HEK293 (cell line): ENCODE measurements at regions not wholly inside any gene's neighbourhood (a gene's known extent, or its start where the extent isn't known, plus 50 kb on each side); places are given as distances from the start of the nearest gene placed in this dataset.
A peak's percentile ranks its signal among the peaks of the same experiment; 100 is the strongest.

Experiments used
- CTCF ChIA-PET: fragments of 350-600 bp; formaldehyde crosslinking; extraction: SDS; loops from one replicate; lab custom pipeline; 2021; ENCODE audit warnings: antibody characterized with exemption; lab: Yijun Ruan, JAX
- POLR2A ChIA-PET: fragments of 300-600 bp; formaldehyde crosslinking; extraction: SDS; loops from one replicate; lab custom pipeline; 2020; ENCODE audit warnings: antibody characterized with exemption, inconsistent platforms; lab: Yijun Ruan, JAX
- H3K27ac ChIP-seq: fragments of 200-500 bp; sonication (Bioruptor generic); 2 replicates; pipeline ENCODE4 v1.5.1; 2014; ENCODE audit warnings: low read depth, low read length, control low read depth, inconsistent platforms; ENCODE audit errors: extremely low read depth
- H3K36me3 ChIP-seq, 2 experiments: fragments of 200-500 bp in 1 of 2; sonication (Bioruptor generic) in 1 of 2; 1 replicate in 1 of 2; 2 replicates in 1 of 2; pipeline ENCODE4 v1.5.1; 2014 to 2017; ENCODE audit warnings: inconsistent platforms in 2 of 2, low read length in 2 of 2; ENCODE audit not compliant: control insufficient read depth in 2 of 2, insufficient read depth in 1 of 2
- H3K4me1 ChIP-seq: fragments of 200-500 bp; sonication (Bioruptor generic); 2 replicates; pipeline ENCODE4 v1.5.1; 2014; ENCODE audit warnings: mild to moderate bottlenecking, low read length, inconsistent platforms; ENCODE audit not compliant: control insufficient read depth, insufficient read depth
- H3K4me3 ChIP-seq: 2 replicates; pipeline ENCODE4 v1.5.1; 2011; ENCODE audit warnings: low read depth, mild to moderate bottlenecking, control low read depth, low read length, moderate library complexity
- H3K9me3 ChIP-seq: fragments of 200-500 bp; sonication (Bioruptor generic); 2 replicates; pipeline ENCODE4 v1.5.1; 2014; ENCODE audit warnings: low read depth, low read length, inconsistent platforms; ENCODE audit not compliant: control insufficient read depth, insufficient read depth
- GFI1B ChIP-seq: fragments of 450-650 bp; formaldehyde crosslinking; IDR thresholded peaks from 2 replicates; pipeline ENCODE4 v1.5.1; 2016; ENCODE audit warnings: missing biosample characterization, missing genetic modification characterization
- KLF9 ChIP-seq: fragments of 450-650 bp; formaldehyde crosslinking; IDR thresholded peaks from 2 replicates; pipeline ENCODE4 v1.5.1; 2016; ENCODE audit warnings: missing biosample characterization, missing genetic modification characterization, low read depth
- PATZ1 ChIP-seq: fragments of 450-650 bp; formaldehyde crosslinking; IDR thresholded peaks from 2 replicates; pipeline ENCODE4 v1.5.1; 2016; ENCODE audit warnings: missing biosample characterization, missing genetic modification characterization
- PRDM1 ChIP-seq: fragments of 450-650 bp; formaldehyde crosslinking; IDR thresholded peaks from 2 replicates; pipeline ENCODE4; 2016; ENCODE audit warnings: missing biosample characterization, missing genetic modification characterization
- ZBTB11 ChIP-seq: fragments of 450-650 bp; formaldehyde crosslinking; conservative IDR thresholded peaks from 2 replicates; pipeline ENCODE4 v1.5.1; 2016; ENCODE audit warnings: low read depth, missing biosample characterization, missing genetic modification characterization
- ZBTB17 ChIP-seq: fragments of 450-650 bp; formaldehyde crosslinking; IDR thresholded peaks from 2 replicates; pipeline ENCODE4 v1.5.1; 2016; ENCODE audit warnings: missing biosample characterization, missing genetic modification characterization
- ZBTB26 ChIP-seq: fragments of 450-650 bp; formaldehyde crosslinking; optimal IDR thresholded peaks from 2 replicates; pipeline ENCODE3; 2016; ENCODE audit warnings: missing biosample characterization, mild to moderate bottlenecking, missing genetic modification characterization
- ZFP37 ChIP-seq: fragments of 450-650 bp; formaldehyde crosslinking; IDR thresholded peaks from 2 replicates; pipeline ENCODE4 v1.5.1; 2016; ENCODE audit warnings: missing biosample characterization, missing genetic modification characterization
- ZNF132 ChIP-seq: fragments of 450-650 bp; formaldehyde crosslinking; IDR thresholded peaks from 2 replicates; pipeline ENCODE4 v1.5.1; 2017; ENCODE audit warnings: missing biosample characterization, missing genetic modification characterization, borderline replicate concordance
- ZNF155 ChIP-seq: fragments of 450-650 bp; formaldehyde crosslinking; IDR thresholded peaks from 2 replicates; pipeline ENCODE4 v1.5.1; 2016; ENCODE audit warnings: missing biosample characterization, missing genetic modification characterization
- ZNF501 ChIP-seq: fragments of 450-650 bp; formaldehyde crosslinking; IDR thresholded peaks from 2 replicates; pipeline ENCODE4 v1.5.1; 2016; ENCODE audit warnings: missing biosample characterization, missing genetic modification characterization
- ZNF518A ChIP-seq: fragments of 450-650 bp; formaldehyde crosslinking; conservative IDR thresholded peaks from 2 replicates; pipeline ENCODE4 v1.5.1; 2016; ENCODE audit warnings: low read depth, missing biosample characterization, missing genetic modification characterization
- ZNF623 ChIP-seq: fragments of 450-650 bp; formaldehyde crosslinking; IDR thresholded peaks from 2 replicates; pipeline ENCODE4 v1.5.1; 2016; ENCODE audit warnings: missing biosample characterization, missing genetic modification characterization
- TF ChIP-seq, protein P1 (sequence below): fragments of 450-650 bp; formaldehyde crosslinking; IDR thresholded peaks from 2 replicates; pipeline ENCODE4 v1.5.1; 2017; ENCODE audit warnings: missing biosample characterization, missing genetic modification characterization
- TF ChIP-seq, protein P2 (sequence below): fragments of 450-650 bp; formaldehyde crosslinking; IDR thresholded peaks from 2 replicates; pipeline ENCODE4 v1.5.1; 2017; ENCODE audit warnings: missing biosample characterization, missing genetic modification characterization

DNA sequence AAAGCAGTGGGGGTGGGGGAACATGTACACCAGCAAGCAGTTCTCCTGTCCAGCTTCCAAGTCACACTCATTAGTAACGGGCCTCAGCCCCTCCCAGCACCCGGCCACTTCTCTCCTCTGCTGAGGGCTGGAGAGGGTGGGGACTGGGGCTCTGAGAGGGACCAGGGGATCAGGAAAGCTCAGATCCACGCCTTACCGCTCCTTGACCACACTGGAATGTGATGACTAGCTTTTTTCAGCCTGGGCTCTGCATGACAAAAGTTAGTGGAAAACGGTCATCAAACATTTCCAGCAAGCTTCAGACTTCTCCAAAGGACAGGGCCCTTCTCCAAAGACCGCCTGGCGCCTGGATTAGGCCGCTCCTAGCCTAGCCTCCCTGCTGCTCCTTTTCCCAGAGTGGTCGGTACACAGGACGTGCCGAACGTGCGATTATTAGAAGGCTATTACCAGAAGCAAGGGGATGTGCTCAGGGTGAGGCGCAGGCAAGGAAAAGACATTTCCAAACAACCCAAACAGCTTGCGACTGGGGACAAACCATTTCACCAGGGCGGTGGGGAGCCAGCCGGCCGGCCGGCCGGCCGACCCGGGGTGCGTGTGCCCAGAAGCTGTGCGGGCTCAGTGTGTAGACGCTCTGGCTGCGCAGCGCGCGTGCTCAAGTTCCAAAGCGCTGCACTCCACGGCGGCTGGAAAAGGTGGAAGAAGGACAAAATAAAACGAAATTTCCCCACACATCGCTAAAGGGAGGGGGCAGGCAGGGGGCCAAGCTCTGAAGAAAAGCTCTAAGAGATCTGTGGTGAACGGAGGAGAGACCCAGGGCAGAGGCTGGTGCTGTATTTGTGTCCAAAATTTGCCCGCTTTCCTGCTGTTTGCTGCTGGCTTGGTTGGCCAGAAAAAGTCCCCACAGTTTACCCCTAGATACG, 51.0 kb upstream of the SSR3 start:
- Histone ChIP-seq H3K4me3 (peak overlapping the region; percentile 26), H3K4me1 (no peaks in the 10 kb centered on the region), H3K9me3 (no peaks in the 10 kb centered on the region), H3K36me3 (no peaks in the 10 kb centered on the region), H3K27ac (no peak overlapping the region)
- POLR2A ChIA-PET: interaction anchor here (1.6 to 1.7 kb wide), 2 partner anchors 51 to 70 kb away, joined by 5 to 6 read pairs; partner anchors contain the start of gene SSR3
- CTCF ChIA-PET: interaction anchor here (0.9 kb wide), 1 partner anchor 10 kb away, joined by 3 read pairs; no protein-coding TSS in a partner anchor
- no peak for TF ChIP-seq PRDM1
- no peak for TF ChIP-seq ZNF155
- no peak for TF ChIP-seq ZNF518A (tag by site-specific recombination)
- TF ChIP-seq PATZ1 (tag by site-specific recombination): no peak
- TF ChIP-seq ZNF623 (tag by site-specific recombination): no peak
- TF ChIP-seq GFI1B: no peak
- no peak for TF ChIP-seq KLF9 (tag by site-specific recombination)
- TF ChIP-seq ZBTB17 (tag by site-specific recombination): peak; percentile 42; the same call in 1 of the 2 replicates
- TF ChIP-seq, protein P1, sequence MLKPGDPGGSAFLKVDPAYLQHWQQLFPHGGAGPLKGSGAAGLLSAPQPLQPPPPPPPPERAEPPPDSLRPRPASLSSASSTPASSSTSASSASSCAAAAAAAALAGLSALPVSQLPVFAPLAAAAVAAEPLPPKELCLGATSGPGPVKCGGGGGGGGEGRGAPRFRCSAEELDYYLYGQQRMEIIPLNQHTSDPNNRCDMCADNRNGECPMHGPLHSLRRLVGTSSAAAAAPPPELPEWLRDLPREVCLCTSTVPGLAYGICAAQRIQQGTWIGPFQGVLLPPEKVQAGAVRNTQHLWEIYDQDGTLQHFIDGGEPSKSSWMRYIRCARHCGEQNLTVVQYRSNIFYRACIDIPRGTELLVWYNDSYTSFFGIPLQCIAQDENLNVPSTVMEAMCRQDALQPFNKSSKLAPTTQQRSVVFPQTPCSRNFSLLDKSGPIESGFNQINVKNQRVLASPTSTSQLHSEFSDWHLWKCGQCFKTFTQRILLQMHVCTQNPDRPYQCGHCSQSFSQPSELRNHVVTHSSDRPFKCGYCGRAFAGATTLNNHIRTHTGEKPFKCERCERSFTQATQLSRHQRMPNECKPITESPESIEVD (tag by site-specific recombination): no peak
- no peak for TF ChIP-seq ZFP37
- TF ChIP-seq ZNF132 (tag by site-specific recombination): no peak
- no peak for TF ChIP-seq ZBTB11 (tag by site-specific recombination)
- TF ChIP-seq ZNF501 (tag by site-specific recombination): 0 out of 2 replicates have a peak, but pooled peaks have one; percentile 21
- peak; percentile 38 for TF ChIP-seq ZBTB26 (tag by site-specific recombination)
- TF ChIP-seq, protein P2, sequence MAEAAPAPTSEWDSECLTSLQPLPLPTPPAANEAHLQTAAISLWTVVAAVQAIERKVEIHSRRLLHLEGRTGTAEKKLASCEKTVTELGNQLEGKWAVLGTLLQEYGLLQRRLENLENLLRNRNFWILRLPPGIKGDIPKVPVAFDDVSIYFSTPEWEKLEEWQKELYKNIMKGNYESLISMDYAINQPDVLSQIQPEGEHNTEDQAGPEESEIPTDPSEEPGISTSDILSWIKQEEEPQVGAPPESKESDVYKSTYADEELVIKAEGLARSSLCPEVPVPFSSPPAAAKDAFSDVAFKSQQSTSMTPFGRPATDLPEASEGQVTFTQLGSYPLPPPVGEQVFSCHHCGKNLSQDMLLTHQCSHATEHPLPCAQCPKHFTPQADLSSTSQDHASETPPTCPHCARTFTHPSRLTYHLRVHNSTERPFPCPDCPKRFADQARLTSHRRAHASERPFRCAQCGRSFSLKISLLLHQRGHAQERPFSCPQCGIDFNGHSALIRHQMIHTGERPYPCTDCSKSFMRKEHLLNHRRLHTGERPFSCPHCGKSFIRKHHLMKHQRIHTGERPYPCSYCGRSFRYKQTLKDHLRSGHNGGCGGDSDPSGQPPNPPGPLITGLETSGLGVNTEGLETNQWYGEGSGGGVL: no peak
